H1 (cell line): ENCODE measurements at regions not wholly inside any gene's neighbourhood (a gene's known extent, or its start where the extent isn't known, plus 50 kb on each side); places are given as distances from the start of the nearest gene placed in this dataset.

Experiments used
- CTCF ChIA-PET: fragments of 300-600 bp; sonication (Branson Sonifier 250); formaldehyde crosslinking; loops from one replicate; lab custom pipeline; 2021; ENCODE audit not compliant: partially characterized antibody; lab: Charles Lee
- POLR2A ChIA-PET: fragments of 300-600 bp; sonication (Branson Sonifier 250); formaldehyde crosslinking; loops from one replicate; lab custom pipeline; 2021; ENCODE audit warnings: inconsistent platforms; ENCODE audit not compliant: partially characterized antibody; lab: Charles Lee
- DNase-seq, 2 experiments: peaks; one replicate each; pipeline versions ENCODE4 v3.0.0 to v3.0.0-alpha.2; 2010 to 2022; ENCODE audit warnings: low spot score in 2 of 2, low read depth in 1 of 2, mixed read lengths in 1 of 2
- FAIRE-seq: peaks from 2 replicates; lab custom pipeline; 2011; peaks lifted over from hg19 to GRCh38; lab: Jason Lieb, UNC
- H2AFZ ChIP-seq: 2 replicates; pipeline ENCODE4 v1.8.1; 2012; ENCODE audit warnings: low read length, inconsistent platforms
- H2AK5ac ChIP-seq: 2 replicates; pipeline ENCODE4 v1.6.1; 2013; ENCODE audit warnings: low read depth, low read length
- H2BK120ac ChIP-seq: replicated peaks from 2 replicates; pipeline ENCODE3; 2013; ENCODE audit warnings: low read depth, low read length, inconsistent platforms
- H2BK12ac ChIP-seq: 2 replicates; pipeline ENCODE4 v1.6.1; 2013; ENCODE audit warnings: low read depth, low read length
- H2BK15ac ChIP-seq: 2 replicates; pipeline ENCODE4 v1.6.1; 2013; ENCODE audit warnings: low read length
- H2BK20ac ChIP-seq: 2 replicates; pipeline ENCODE4 v1.6.1; 2013; ENCODE audit warnings: low read length
- H2BK5ac ChIP-seq: 2 replicates; pipeline ENCODE4 v1.6.1; 2013; ENCODE audit warnings: low read depth, low read length
- H3K14ac ChIP-seq: 2 replicates; pipeline ENCODE4 v1.6.1; 2013; ENCODE audit warnings: inconsistent platforms; ENCODE audit not compliant: insufficient read length
- H3K18ac ChIP-seq: 2 replicates; pipeline ENCODE4 v1.6.1; 2013; ENCODE audit warnings: low read length; ENCODE audit errors: extremely low read depth
- H3K23ac ChIP-seq: 2 replicates; pipeline ENCODE4 v1.6.1; 2013; ENCODE audit warnings: inconsistent platforms; ENCODE audit not compliant: insufficient read length
- H3K23me2 ChIP-seq: 2 replicates; pipeline ENCODE4 v1.6.1; 2013; ENCODE audit warnings: low read depth, low read length
- H3K27ac ChIP-seq: 2 replicates; pipeline ENCODE4 v1.6.1; 2011; ENCODE audit warnings: low read depth, low read length, inconsistent platforms
- H3K27me3 ChIP-seq, 4 experiments: replicated peaks in 1 of 4; 1 replicate in 1 of 4; 2 replicates in 3 of 4; pipeline versions ENCODE4 v1.6.1 to v1.8.1; 2011 to 2013; ENCODE audit warnings: low read length in 3 of 4, mild to moderate bottlenecking in 3 of 4, inconsistent platforms in 2 of 4, mixed read lengths in 2 of 4, moderate library complexity in 1 of 4; ENCODE audit not compliant: control insufficient read depth in 3 of 4, insufficient read depth in 3 of 4; ENCODE audit errors: extremely low read depth in 1 of 4
- H3K36me3 ChIP-seq, 4 experiments: 2 replicates each; pipeline versions ENCODE4 v1.6.1 to v1.8.1; 2011 to 2013; ENCODE audit warnings: mild to moderate bottlenecking in 4 of 4, low read length in 3 of 4, moderate library complexity in 2 of 4, control low read depth in 1 of 4, inconsistent platforms in 1 of 4; ENCODE audit not compliant: insufficient read depth in 4 of 4, control insufficient read depth in 2 of 4
- H3K4ac ChIP-seq: replicated peaks from 2 replicates; pipeline ENCODE3; 2013; ENCODE audit warnings: low read length, low read depth, mixed read lengths, inconsistent platforms; ENCODE audit not compliant: insufficient read length
- H3K4me1 ChIP-seq, 4 experiments: replicated peaks in 1 of 4; 1 replicate in 1 of 4; 2 replicates in 3 of 4; pipeline versions ENCODE4 v1.6.1 to v1.8.1; 2011 to 2013; ENCODE audit warnings: low read length in 3 of 4, inconsistent platforms in 2 of 4, mixed read lengths in 1 of 4; ENCODE audit not compliant: insufficient read depth in 4 of 4, control insufficient read depth in 3 of 4
- H3K4me2 ChIP-seq, 2 experiments: 2 replicates each; pipeline versions ENCODE4 v1.6.1 to v1.8.1; 2011 to 2013; ENCODE audit warnings: low read depth in 2 of 2, low read length in 2 of 2, control low read depth in 1 of 2, inconsistent platforms in 1 of 2, mild to moderate bottlenecking in 1 of 2; ENCODE audit not compliant: insufficient read depth in 1 of 2
- H3K4me3 ChIP-seq, 4 experiments: fragments of 200-600, 300-600 bp in 1 of 4; sonication (generic), shearing (Covaris generic), sonication (Bioruptor Twin) in 1 of 4; 2 replicates each; pipeline versions ENCODE4 v1.5.1 to v1.8.1; 2011 to 2016; ENCODE audit warnings: low read length in 4 of 4, low read depth in 3 of 4, control low read depth in 2 of 4, inconsistent platforms in 2 of 4, mild to moderate bottlenecking in 2 of 4, mixed read lengths in 1 of 4, moderate library complexity in 1 of 4; ENCODE audit not compliant: insufficient read depth in 2 of 4; ENCODE audit errors: extremely low read depth in 1 of 4
- H3K56ac ChIP-seq: replicated peaks from 2 replicates; pipeline ENCODE3; 2013; ENCODE audit warnings: low read depth, mild to moderate bottlenecking, mixed read lengths, low read length, inconsistent platforms; ENCODE audit not compliant: insufficient read length
- H3K79me1 ChIP-seq: 2 replicates; pipeline ENCODE4 v1.6.1; 2013; ENCODE audit warnings: low read depth, low read length, control low read depth
- H3K79me2 ChIP-seq, 2 experiments: 2 replicates each; pipeline versions ENCODE4 v1.6.1 to v1.8.1; 2012 to 2013; ENCODE audit warnings: low read length in 2 of 2, mild to moderate bottlenecking in 2 of 2, inconsistent platforms in 1 of 2; ENCODE audit not compliant: insufficient read depth in 2 of 2, control insufficient read depth in 1 of 2
- H3K9ac ChIP-seq, 4 experiments: replicated peaks in 1 of 4; 1 replicate in 1 of 4; 2 replicates in 3 of 4; pipeline versions ENCODE4 v1.6.1 to v1.8.1; 2011 to 2013; ENCODE audit warnings: low read depth in 3 of 4, low read length in 3 of 4, control low read depth in 2 of 4, mild to moderate bottlenecking in 2 of 4, moderate library complexity in 2 of 4, inconsistent platforms in 1 of 4; ENCODE audit errors: extremely low read depth in 1 of 4
- H3K9me3 ChIP-seq, 2 experiments: 2 replicates each; pipeline versions ENCODE4 v1.6.1 to v1.8.1; 2012 to 2013; ENCODE audit warnings: mild to moderate bottlenecking in 2 of 2, moderate library complexity in 2 of 2, control low read depth in 1 of 2, inconsistent platforms in 1 of 2, low read depth in 1 of 2, low read length in 1 of 2, mixed read lengths in 1 of 2; ENCODE audit not compliant: insufficient read depth in 2 of 2
- H4K20me1 ChIP-seq, 2 experiments: replicated peaks in 1 of 2; 2 replicates each; pipeline versions ENCODE3 to v1.8.1; 2011 to 2013; ENCODE audit warnings: inconsistent platforms in 2 of 2, low read length in 2 of 2, mild to moderate bottlenecking in 1 of 2; ENCODE audit not compliant: insufficient read depth in 2 of 2, control insufficient read depth in 1 of 2
- H4K5ac ChIP-seq: 2 replicates; pipeline ENCODE4 v1.6.1; 2013; ENCODE audit warnings: low read length, low read depth, mixed read lengths, inconsistent platforms; ENCODE audit not compliant: insufficient read length
- H4K8ac ChIP-seq: 2 replicates; pipeline ENCODE4 v1.8.0; 2013; ENCODE audit warnings: mild to moderate bottlenecking, moderate library complexity, low read length, inconsistent platforms; ENCODE audit not compliant: insufficient read depth; ENCODE audit errors: extremely low read depth
- H4K91ac ChIP-seq: replicated peaks from 2 replicates; pipeline ENCODE3; 2013; ENCODE audit warnings: low read length, mixed read lengths, inconsistent platforms; ENCODE audit not compliant: insufficient read length
- CREB1 ChIP-seq: IDR thresholded peaks from 2 replicates; pipeline ENCODE4 v1.6.1; 2012; ENCODE audit warnings: inconsistent platforms
- EGR1 ChIP-seq: IDR thresholded peaks from 2 replicates; pipeline ENCODE4 v1.6.1; 2011; ENCODE audit warnings: low read depth, low read length, borderline replicate concordance
- HDAC6 ChIP-seq: IDR thresholded peaks from one replicate; pipeline ENCODE4 v1.7.1; 2012; ENCODE audit warnings: low read depth, mild to moderate bottlenecking, inconsistent platforms, low read length, moderate library complexity
- NANOG ChIP-seq: IDR thresholded peaks from 2 replicates; pipeline ENCODE4 v1.6.1; 2011; ENCODE audit warnings: low read length, low read depth, mild to moderate bottlenecking, inconsistent platforms; ENCODE audit not compliant: insufficient read depth, poor library complexity, severe bottlenecking
- POLR2A ChIP-seq, 2 experiments: IDR thresholded peaks; 1 replicate in 1 of 2; 2 replicates in 1 of 2; pipeline ENCODE4 v1.6.1; 2011; ENCODE audit warnings: low read depth in 2 of 2, low read length in 2 of 2, mild to moderate bottlenecking in 2 of 2; ENCODE audit errors: control extremely low read depth in 1 of 2
- RAD21 ChIP-seq, 2 experiments: IDR thresholded peaks in 1 of 2; conservative IDR thresholded peaks in 1 of 2; 2 replicates each; pipeline ENCODE4 v1.6.1; 2011; ENCODE audit warnings: low read depth in 2 of 2, low read length in 2 of 2, improper control_type of control experiment in 1 of 2, inconsistent platforms in 1 of 2, mild to moderate bottlenecking in 1 of 2, moderate library complexity in 1 of 2
- RXRA ChIP-seq: IDR thresholded peaks from 2 replicates; pipeline ENCODE4 v1.6.1; 2011; ENCODE audit warnings: low read depth, mild to moderate bottlenecking, low read length, moderate library complexity; ENCODE audit not compliant: insufficient read depth
- SP4 ChIP-seq: IDR thresholded peaks from 2 replicates; pipeline ENCODE4 v1.6.1; 2012; ENCODE audit warnings: low read length, inconsistent platforms
- WGBS, 2 experiments: shearing (Covaris generic) in 1 of 2; methylation state at CpG; one replicate each; pipeline versions ENCODE4 v1.1.6 to v1.1.7; 2013 to 2015; ENCODE audit warnings: low lambda C conversion rate in 2 of 2, mixed read lengths in 2 of 2, inconsistent platforms in 1 of 2, low coverage in 1 of 2, missing lambda C conversion rate in 1 of 2; ENCODE audit not compliant: insufficient replicate concordance in 2 of 2, insufficient coverage in 1 of 2, insufficient read length in 1 of 2; ENCODE audit errors: extremely low coverage in 1 of 2, missing lambda C conversion rate in 1 of 2; 5-methylcytosine and 5-hydroxymethylcytosine counted together
- TF ChIP-seq, protein P1 (sequence below), 3 experiments: IDR thresholded peaks; 1 replicate in 2 of 3; 2 replicates in 1 of 3; pipeline versions ENCODE4 v1.5.1 to v1.6.1; 2011; ENCODE audit warnings: low read length in 3 of 3, mild to moderate bottlenecking in 3 of 3, inconsistent platforms in 2 of 3, low read depth in 1 of 3, moderate library complexity in 1 of 3; ENCODE audit not compliant: insufficient read depth in 1 of 3; ENCODE audit errors: control extremely low read depth in 1 of 3

DNA sequence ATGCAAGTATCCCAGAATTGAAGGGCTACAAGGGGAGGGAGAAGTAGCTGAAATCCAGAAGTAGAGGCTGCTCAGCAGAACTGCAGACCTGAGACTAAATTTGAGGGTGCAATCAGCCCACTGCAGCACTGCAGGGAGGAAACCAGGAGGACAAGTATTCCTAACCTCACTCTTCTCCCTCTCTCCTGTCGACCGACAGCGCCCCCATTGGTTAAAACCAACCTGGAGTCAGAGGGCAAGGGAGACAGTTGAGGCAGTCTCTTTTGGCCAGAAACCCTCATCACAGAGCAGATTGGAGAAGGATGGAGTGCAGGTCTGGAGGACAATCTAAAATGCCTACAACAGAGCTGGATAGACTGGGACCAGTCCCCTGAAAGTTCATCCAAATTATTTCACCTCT is 768.9 kb upstream of the KLHL29 start:
- POLR2A ChIA-PET: no interaction called here
- FAIRE-seq (no peak), DNase-seq (no peak)
- Histone ChIP-seq H2BK20ac (no peak overlapping the region), H3K4ac (no peak overlapping the region), H3K27me3 (no peaks in the 10 kb centered on the region), H4K5ac (no peak overlapping the region), H3K36me3 (no peaks in the 10 kb centered on the region), H4K91ac (no peak overlapping the region), H3K4me2 (no peak overlapping the region), H3K56ac (no peak overlapping the region), H3K4me1 (no peaks in the 10 kb centered on the region), H2BK5ac (no peak overlapping the region), H3K9ac (no peak overlapping the region), H3K23ac (no peak overlapping the region), H3K14ac (no peak overlapping the region), H3K79me2 (no peaks in the 10 kb centered on the region), H4K8ac (no peak overlapping the region), H2BK120ac (no peak overlapping the region), H2AK5ac (no peak overlapping the region), H2BK15ac (no peak overlapping the region), H2BK12ac (no peak overlapping the region), H3K9me3 (no peaks in the 10 kb centered on the region), H2AFZ (no peak overlapping the region), H3K79me1 (no peaks in the 10 kb centered on the region), H4K20me1 (no peaks in the 10 kb centered on the region), H3K18ac (no peak overlapping the region), H3K4me3 (no peak overlapping the region), H3K23me2 (no peaks in the 10 kb centered on the region), H3K27ac (no peak overlapping the region)
- CTCF ChIA-PET: no interaction called here
- TF ChIP-seq HDAC6 (no peak), EGR1 (no peak), NANOG (no peak), RXRA (no peak), CREB1 (no peak), RAD21 (IDR thresholded peaks at IDR 0.05 in 1 of 2, conservative IDR thresholded peaks at IDR 0.05 in 1 of 2; ENCODE audit: low read depth in 2 of 2, low read length in 2 of 2) (peak; percentile 33 to 37), SP4 (no peak), POLR2A (IDR thresholded peaks at IDR 0.05; ENCODE audit: control extremely low read depth in 1 of 2, low read depth in 2 of 2, low read length in 2 of 2) (no peak)
- TF ChIP-seq, protein P1, sequence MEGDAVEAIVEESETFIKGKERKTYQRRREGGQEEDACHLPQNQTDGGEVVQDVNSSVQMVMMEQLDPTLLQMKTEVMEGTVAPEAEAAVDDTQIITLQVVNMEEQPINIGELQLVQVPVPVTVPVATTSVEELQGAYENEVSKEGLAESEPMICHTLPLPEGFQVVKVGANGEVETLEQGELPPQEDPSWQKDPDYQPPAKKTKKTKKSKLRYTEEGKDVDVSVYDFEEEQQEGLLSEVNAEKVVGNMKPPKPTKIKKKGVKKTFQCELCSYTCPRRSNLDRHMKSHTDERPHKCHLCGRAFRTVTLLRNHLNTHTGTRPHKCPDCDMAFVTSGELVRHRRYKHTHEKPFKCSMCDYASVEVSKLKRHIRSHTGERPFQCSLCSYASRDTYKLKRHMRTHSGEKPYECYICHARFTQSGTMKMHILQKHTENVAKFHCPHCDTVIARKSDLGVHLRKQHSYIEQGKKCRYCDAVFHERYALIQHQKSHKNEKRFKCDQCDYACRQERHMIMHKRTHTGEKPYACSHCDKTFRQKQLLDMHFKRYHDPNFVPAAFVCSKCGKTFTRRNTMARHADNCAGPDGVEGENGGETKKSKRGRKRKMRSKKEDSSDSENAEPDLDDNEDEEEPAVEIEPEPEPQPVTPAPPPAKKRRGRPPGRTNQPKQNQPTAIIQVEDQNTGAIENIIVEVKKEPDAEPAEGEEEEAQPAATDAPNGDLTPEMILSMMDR (IDR thresholded peaks at IDR 0.05; ENCODE audit: control extremely low read depth in 1 of 3, insufficient read depth in 1 of 3, low read depth in 1 of 3, low read length in 3 of 3): peak; percentile 20 to 46 (median 32); a peak in 2 of 4 replicates
- 90% methylated on average over 3 of the region's 3 CpGs; no CpG with 5 or more reads in 1 of the 2 experiments for WGBS, 2 experiments
